GM21723 (cell line): ENCODE measurements at regions not wholly inside any gene's neighbourhood (a gene's known extent, or its start where the extent isn't known, plus 50 kb on each side); places are given as distances from the start of the nearest gene placed in this dataset.
"Not testable (repeated sequence)": the region's sequence is repeated elsewhere in the genome, so short reads cannot be mapped to it uniquely, and the experiment has no call there.

Experiments
- ATAC-seq: cut with Tn5 transposase; IDR thresholded peaks from one replicate; pipeline ENCODE4 v1.9.1; 2021; ENCODE audit warnings: mild to moderate bottlenecking, moderate library complexity; ENCODE audit not compliant: unreplicated experiment

DNA sequence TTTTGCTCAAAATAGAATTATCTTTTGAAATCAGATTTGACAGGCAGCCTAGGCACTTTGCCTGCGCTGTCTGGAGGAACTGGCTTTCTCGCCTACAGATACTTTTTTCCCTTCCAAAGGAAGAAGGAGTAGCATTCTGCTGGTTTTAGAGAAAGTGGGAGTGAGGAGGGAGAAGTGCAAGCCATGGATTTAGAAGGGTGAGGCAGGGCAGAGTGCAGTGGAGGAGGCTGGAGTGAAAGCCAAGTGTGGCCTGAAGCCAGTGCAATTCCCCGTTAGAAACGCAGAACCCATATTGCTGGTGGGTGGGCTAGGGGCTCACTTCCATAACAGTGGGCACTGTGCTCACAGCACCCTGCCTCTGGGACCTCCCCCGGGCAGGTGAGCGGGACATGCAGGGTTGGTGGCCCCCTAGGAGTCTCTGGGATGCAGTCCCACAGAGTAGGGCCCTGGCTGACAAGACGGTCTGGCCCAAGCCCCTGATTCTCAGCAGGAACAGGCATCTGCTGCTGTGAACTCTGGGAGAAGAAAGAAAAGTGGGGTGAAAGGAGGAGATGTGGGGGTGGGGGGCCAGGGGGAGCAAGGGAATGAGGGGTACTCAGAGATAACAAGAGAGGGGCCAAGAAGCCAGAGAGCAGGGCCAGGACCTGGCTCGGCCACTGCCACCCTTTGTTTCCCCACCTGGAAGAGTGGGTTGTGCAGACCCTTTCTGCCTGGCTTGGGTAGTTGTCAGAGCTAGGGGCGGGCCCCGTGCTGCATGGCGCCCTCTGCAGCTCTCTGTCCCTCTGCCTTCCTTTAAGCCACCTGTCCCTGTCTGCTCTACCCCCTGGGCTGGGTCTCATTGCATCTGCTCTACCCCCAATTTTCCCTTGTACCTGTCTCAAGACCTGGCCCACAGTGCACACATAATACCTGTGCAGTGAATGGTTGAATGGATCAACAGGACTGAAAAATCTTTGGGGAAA is 273.5 kb upstream of the HS6ST1 start:
- ATAC-seq = no peak

DNA sequence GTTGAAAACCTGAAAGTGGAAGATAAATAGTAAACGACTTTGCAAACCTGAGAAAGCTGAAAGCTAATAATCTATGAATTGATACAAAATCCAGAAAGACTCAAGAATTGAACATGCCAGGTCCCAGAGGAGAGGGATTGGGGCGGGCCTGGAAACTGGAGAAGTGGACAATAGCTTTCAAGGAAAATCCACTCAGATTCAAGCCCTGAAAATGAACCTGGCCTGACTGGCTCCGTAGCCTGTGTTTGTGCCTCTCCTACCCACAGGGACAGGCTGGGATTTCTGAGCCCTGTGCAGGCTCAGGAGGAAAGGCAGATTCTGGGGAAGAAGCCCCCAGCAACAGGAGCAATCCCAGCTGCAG is 274.8 kb upstream of the HS6ST1 start:
- ATAC-seq = no peak

DNA sequence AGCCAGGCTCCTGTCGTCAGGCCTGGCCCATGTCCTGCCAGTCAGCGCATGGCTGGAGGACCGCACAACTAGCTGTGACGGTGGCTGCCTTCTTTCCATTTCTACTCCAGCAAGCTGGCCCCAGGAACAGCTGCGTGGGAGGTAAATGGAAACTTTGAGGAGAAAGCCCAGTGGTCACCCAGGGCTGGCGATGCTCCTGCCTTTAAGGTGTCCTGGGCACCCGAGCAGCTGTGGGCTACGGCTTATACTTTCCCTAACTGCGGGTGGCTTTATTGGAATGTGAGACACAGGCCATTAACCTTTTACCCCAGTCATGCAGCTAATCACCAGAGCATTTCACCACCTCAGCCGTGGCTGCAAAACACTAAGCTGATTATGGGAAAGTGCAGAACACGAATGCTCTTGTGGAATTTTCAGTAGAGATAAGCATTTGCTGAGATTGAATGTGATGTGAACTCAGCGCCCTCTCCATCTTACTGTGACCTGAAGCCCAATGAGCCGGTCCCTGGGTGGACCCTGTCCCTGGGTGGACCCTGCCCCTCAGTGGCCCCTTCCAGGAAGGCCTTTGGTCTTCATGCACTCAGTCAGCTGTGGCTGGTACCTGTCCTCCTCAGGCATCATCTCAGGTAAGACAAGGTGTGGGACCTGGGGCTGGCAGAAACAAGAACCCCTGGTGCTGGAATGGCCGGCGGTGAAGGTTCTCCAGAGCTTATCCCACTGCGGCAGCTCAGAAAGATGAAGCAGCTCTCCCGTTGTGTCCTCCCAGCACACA is 275.4 kb upstream of the HS6ST1 start:
- no peak for ATAC-seq

DNA sequence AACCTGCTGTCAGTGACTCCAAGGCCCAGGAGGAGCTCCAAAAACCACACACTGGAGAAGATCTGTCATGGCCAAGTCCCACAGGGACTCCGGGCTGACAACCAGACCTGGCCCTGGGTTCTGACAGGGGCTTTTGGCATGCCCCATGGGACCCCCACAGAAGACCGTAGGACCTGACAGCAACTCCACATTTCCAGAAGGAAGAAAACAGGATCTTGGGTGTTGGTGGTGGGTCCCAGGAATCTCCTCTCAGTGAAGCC is 275.9 kb upstream of the HS6ST1 start:
- no peak for ATAC-seq

DNA sequence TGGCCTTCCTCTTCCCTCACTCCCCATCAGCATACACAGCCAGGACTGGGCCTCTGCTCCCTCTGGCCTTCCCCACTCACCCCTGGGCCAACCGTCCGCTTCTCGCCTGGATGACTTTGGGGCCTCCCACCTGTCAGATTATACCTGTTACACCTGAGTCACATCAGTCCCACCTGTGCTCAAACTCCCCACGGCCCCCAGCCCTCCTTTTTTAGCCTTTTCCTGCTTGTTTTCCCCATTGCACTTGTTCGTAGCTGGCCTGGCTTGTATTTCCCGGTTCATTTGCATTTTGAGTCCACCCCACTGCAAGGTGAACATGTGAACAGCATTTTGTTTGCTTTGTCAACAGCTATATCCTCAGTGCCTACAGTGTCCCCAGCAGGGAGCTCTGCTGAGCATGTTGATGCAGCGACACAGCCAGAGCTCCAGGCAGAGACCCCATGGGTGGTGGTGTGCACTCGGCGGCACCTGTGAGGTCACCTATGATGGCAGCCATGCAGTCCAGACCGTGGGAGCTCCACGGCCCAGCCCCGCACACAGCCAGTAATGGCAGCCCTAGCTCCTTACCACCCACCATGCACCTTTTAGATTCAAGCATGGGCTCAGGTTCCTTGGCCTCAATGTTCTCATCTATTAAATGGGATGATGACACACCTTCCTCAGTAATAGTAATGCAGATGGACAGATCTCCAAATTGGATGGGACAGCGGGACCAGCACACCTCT is 276.4 kb upstream of the HS6ST1 start:
- no peak for ATAC-seq

DNA sequence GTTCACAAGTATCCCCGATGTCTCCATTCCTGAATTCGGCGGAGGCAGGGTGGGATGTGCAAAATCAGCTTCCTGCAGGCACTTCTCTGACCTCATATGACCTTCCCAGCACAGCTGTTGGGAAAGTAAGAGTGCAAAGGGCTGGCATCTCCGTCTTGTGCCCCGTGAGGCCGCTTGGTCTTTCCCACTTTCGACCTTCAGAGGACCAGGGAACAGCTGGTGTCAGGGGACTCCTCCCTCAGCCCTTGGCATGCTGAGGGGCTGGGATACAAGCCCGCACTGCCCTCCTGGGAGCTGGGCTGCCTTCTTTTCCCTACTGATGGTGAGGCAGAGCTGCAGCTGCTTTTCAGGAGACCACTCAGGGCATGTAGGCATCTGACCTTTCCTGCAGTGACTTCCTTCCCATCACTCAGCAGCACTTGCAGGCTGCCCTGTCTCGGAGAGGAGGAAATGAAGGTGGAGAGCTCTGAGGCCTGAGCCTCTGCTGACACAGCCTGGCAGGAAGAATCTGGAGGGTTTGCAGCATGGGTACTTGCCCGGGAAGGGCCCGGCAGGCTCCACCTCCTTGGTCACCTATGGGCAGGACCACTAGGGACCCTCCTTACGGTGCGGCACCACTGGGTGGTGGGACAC is 277.2 kb upstream of the HS6ST1 start:
- no peak for ATAC-seq

DNA sequence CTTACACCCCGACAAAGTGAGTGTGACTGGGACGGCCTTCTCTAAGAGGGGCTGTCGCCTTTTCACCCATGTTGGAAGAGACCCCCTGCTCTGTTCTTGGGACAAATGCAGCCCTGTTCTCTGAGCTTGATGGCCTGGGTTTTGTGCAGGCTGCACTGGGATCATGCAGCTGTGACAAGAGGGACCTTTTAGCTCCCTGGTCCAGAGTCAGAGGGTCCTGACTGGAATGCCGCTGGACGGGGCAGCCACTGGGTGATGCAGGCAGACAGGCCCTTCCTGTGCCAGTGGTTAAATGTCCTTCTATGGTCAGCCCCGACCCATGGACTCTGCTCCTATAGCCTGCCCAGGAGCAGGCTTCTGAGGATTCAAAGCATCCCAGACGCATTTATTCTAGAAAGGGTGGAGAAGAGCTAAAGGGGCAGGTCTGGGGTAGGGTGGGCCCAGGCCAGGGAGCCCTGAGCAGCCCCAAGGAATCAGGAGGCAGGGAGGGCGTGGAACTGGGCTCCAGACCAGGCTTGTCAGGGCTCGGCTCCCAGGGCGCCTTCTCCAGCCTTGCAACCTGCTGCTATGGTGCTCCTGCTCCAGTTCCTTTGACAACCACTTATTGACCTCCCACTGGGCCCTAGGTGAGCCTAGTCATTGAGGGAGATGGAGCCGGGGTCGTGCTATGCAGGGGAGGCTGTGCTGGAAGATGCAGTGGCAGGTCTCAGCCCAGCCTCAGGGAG is 277.9 kb upstream of the HS6ST1 start:
- no peak for ATAC-seq

DNA sequence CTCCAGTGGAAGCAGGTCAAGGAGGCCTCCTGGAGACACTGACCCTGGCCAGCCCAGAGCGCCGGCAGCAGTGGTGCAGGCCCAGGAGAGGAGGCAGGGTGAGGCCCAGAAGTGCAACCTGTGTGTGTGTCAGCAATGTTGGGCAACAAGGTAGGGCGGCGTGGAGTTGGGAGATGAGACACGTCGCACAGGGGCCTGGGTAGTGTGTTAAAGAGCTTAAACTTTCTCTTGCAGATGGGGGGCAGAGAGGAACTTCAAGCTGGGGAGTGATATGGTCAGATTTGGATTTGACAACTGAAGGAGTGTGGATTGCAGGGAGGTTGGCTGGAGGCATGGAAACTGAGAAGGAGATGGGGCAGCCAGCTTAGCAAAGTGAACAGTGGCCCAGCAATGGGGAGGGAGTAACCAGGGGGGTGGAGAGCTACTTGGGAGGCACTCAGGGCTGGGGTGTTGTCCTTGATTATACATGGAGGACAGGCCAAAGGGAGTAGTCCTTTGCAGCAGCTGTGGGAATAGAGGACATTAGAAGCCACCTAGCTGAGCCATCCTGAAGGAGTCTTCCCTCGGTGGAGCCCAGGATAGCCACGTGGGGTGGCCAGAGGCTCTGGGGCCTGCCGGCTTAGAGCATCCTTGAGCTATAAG is 278.6 kb upstream of the HS6ST1 start:
- no peak for ATAC-seq

DNA sequence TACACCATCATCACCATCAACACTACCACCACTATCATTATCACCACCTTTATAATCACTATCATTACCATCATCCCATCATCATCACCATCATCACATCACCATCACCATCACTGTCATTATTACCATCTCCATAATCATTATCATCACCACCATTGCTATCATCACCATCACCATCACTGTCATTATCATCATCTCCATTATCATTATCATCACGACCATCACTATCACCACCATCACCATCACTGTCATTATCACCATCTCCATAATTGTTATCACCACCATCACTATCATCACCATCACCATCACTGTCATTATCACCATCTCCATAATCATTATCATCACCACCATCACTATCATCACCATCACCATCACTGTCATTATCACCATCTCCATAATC is 279.6 kb upstream of the HS6ST1 start:
- not testable (repeated sequence) for ATAC-seq

DNA sequence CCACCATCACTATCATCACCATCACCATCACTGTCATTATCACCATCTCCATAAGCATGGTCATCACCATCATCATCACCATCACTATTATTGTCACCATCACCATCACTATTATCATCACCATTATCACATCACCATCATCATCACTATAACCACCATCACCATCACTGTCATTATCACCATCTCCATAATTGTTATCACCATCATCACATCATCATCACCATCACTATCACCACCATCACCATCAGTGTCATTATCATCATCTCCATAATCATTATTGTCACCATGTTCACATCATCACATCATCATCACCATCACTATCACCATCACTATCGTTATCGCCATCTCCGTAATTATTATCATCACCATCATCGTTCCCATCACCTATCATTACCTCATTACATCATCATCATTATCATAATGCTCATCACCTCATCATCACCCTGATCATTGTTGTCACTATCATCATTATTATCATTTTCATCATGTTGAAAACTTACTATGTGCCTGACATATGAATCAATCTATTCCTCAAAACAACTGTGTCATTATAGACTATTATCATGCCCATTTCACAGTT is 280.3 kb upstream of the HS6ST1 start:
- no peak for ATAC-seq

DNA sequence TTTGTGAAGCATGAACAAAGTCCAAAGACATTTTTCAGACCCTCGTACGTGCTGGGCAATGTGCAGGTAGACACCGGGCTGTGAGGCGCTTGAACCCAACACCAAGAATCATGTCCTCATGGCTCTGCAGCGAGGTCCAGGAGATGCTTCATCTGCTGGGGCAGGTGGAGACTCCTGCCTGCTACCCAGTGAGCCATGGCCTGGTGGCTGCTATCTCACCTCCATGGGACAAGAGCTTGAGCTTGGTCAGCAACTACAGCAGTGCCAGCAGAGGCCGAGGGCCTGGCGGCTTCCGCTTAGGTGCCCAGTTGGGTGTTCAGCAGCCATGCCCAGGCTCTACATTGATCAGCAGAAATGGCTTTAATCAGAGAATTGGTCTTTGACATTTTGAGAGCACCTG is 281.0 kb upstream of the HS6ST1 start:
- ATAC-seq = no peak

DNA sequence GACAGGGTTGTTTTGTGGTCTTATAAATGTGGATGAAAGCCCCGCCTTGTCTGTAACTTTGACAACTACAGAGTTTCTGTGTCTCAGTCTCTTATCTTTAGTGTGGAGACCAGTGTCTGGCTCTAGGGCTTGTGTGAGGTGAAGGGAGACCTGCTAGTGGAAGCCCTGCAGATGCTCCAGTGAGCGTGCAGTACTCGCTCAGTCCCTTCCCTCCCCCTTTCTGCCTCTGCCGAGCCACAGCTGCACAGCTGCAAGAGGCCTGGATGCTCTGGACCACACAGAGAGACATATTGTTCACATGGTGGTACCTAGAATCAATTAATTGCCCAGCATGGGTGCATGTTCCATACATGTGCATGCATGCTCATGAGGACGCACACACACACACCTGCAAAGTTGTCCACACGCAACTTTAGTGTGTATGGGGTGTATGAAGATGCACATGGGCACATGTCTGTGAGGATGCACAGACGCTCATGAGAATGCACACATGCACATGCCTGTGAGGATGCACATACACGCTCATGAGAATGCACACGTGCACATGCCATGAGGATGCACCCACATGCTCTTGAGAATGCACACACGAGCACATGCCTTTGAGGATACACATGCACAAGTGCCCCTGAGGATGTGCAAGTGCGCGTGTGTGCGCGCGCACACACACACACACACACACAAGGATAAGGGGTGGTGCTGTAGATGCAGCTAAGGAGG is 282.1 kb upstream of the HS6ST1 start:
- no peak for ATAC-seq

DNA sequence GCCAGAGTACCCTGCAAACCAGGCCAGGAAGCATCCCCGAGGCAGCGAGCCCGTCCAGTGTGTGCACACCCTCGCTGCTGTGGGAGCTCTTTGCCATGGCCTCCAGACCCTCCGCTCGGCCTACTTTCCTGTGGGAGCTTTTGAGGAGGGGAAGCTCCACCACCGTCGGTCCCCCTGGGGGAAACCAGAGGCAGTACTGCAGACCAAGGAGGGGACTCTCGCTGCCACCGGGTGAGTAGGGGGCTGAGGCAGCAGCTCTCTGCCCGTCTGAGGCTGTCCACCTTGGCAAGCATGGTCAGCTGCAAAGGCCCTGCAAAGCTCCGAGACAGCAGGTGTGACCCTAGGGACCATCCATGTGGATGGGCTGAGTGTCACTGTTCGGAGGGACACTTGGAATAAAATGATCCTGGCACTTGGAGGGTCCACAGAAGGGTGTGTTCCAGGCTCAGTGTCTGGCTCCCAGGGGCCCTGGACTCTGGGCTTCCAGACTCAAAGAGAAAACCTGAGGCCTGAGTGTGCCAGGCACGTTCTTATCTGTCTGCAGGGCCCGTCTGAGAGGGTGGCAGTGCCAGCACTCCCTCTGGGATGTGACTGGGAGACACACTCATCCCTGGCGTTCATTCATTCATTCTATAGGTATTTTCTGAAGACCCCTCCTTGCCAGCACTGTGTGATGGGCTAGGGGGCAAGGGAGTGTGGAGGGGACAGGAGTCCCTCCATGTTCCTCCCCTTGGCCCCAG is 282.8 kb upstream of the HS6ST1 start:
- no peak for ATAC-seq

DNA sequence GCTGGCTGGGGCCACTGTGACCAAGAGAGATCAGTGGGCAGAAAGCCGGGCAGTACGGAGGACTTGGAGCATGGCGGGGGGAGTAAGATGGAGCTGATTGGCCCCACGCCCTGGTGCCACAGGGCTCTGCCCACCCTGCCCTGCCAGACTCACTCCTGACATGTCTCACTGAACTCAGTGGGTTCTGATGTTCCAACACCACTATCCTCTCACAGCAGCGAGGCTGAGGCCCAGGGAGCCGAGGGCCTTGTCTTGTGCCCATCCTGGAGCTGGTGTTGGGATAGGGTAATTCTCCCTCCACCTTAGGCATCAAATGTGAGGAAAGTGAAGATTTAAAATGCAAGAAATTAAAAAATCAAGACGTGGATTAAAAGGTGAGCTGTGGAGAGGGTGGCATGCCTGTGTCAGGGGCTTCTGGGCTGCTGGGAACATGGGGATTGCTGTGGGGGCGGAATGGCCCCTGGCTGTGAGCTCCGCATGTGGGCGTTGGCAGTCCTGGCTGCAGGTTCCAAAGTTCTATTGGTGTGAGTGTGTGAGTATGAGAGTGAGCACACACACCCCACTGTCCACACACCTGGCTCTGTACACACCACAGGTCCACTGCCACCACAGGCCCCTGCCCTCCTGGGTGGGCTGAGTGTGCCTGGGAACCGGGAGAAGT is 283.5 kb upstream of the HS6ST1 start:
- ATAC-seq = no peak

DNA sequence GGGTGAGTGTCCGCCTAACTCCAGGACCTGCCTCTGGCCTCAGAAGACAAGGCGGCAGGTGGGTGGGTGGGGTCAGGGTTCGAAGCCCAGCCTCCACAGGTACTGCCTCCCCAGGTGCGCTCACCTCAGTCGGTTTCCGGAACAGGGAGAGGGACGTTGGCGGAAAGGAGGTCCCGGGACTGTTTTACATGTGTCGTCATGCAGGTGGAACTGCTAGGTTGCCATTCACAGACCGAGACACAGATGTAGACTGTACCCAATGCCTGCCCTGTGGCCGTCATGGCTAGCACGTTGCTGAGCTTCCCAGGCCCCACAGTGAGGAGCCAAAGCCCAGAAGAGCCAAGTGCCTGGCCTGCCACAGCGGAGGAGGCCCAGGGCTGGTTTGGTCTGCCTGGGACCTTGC is 284.0 kb upstream of the HS6ST1 start:
- ATAC-seq = no peak

DNA sequence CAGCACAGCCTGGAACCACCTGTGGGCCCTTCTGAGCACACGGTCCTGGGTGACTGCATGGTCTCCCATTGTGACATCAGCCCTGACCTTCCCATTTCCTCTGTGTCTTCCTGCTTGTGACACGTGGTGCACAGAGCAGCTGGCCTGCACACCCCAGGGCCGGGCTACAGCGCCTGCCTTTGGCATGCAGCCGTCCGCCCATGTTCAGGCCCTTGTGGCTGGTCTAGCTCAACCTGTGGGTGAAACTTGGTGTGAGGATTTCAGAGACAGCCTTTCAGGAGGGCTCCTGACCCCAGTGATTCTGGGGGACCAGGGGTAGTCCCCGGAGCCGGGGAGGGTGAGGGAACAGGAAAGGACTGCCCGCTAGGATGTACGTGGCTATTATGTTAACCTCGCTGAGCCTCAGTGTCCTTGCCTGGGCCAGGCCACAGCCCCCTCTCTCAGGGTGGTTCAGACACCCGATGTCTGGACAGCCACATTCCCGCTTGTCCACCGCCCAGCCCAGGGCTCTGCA is 284.8 kb upstream of the HS6ST1 start:
- no peak for ATAC-seq

DNA sequence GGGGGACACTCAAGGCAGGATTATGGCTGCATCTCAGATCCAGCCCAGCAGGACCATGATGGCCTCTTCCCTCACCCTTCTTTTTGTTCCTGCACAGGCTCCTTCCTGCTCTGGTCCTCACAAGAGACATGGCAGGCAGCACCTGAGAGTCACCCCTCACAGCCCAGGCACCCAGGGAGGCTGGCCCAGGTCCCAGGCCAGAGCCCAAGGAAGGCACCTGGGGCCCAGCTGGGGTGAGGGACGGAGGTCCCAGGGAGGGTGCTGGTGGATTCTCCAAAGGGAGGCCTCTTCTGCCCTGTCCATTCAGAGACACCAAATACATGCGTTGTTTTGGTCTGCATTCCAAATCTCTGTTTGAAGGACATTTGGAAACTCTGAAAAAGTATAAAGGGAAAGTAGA is 285.4 kb upstream of the HS6ST1 start:
- ATAC-seq = no peak

DNA sequence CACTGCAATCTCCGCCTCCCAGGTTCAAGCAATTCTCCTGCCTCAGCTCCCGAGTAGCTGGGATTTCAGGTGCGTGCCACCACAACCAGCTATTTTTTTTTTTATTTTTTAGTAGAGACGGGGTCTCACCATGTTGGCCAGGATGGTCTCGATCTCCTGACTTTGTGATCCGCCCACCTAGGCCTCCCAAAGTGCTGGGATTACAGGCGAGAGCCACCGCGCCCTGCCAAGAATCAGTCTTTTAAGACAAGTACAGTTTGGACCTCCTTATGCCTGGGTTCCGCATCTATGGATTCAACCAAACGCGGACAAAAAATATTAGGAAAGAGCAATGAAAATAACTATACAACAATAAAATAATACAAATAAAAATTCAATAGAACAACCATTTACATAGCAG is 285.9 kb upstream of the HS6ST1 start:
- not testable (repeated sequence) for ATAC-seq
